Endothelial cell of umbilical vein (primary cell): ENCODE measurements at regions not wholly inside any gene's neighbourhood (a gene's known extent, or its start where the extent isn't known, plus 50 kb on each side); places are given as distances from the start of the nearest gene placed in this dataset.

Experiments used
- POLR2AphosphoS5 ChIP-seq: IDR thresholded peaks from 2 replicates; pipeline ENCODE4 v1.6.1; 2012; ENCODE audit warnings: low read depth, mild to moderate bottlenecking, control low read depth, low read length, moderate library complexity; ENCODE audit not compliant: insufficient read depth
- TF ChIP-seq, protein P1 (sequence below): IDR thresholded peaks from 2 replicates; pipeline ENCODE4 v1.6.1; 2011; ENCODE audit not compliant: insufficient read depth, insufficient read length
- TF ChIP-seq, protein P2 (sequence below), 2 donors: IDR thresholded peaks; 1 replicate in 1 of 2; 2 replicates in 1 of 2; pipeline ENCODE4 v1.5.1; 2011; ENCODE audit warnings: low read length in 2 of 2, mild to moderate bottlenecking in 2 of 2, moderate library complexity in 2 of 2, control low read depth in 1 of 2, inconsistent platforms in 1 of 2, low read depth in 1 of 2; ENCODE audit not compliant: insufficient read depth in 1 of 2; ENCODE audit errors: extremely low read depth in 1 of 2

DNA sequence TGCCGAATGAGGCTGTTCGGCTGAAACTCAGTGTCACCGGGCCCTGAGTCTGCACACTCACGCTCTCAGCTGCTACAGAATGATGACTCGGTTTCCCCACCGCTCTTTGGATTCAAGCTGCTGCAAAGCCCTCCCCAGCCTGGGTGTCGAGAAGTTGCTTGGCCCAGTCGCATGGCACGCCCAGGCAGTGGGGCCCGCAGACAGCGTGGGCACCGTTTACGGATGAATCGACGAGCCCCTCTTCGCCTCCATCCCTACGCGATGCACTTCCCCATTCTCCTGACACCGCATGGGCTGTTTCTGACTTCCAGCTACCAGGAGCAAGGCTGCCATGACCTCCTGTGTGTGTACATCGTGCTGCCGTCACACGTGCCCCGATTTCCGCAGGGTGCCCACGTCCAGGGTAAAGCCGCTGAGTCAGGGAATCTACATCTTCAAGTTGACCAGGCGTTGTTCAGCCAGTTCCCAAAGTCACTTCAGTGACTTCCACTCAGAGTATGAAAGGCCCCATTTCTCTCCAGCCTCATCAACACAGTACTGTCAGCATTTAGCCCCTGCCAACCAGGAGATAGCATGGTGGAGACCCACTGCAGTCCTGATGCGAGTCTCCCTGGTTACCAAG, 60.3 kb upstream of the GPC1 start:
- TF ChIP-seq, protein P1, sequence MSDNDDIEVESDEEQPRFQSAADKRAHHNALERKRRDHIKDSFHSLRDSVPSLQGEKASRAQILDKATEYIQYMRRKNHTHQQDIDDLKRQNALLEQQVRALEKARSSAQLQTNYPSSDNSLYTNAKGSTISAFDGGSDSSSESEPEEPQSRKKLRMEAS = no peak
- TF ChIP-seq POLR2AphosphoS5 = no peak
- TF ChIP-seq, protein P2, sequence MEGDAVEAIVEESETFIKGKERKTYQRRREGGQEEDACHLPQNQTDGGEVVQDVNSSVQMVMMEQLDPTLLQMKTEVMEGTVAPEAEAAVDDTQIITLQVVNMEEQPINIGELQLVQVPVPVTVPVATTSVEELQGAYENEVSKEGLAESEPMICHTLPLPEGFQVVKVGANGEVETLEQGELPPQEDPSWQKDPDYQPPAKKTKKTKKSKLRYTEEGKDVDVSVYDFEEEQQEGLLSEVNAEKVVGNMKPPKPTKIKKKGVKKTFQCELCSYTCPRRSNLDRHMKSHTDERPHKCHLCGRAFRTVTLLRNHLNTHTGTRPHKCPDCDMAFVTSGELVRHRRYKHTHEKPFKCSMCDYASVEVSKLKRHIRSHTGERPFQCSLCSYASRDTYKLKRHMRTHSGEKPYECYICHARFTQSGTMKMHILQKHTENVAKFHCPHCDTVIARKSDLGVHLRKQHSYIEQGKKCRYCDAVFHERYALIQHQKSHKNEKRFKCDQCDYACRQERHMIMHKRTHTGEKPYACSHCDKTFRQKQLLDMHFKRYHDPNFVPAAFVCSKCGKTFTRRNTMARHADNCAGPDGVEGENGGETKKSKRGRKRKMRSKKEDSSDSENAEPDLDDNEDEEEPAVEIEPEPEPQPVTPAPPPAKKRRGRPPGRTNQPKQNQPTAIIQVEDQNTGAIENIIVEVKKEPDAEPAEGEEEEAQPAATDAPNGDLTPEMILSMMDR (IDR thresholded peaks at IDR 0.05; ENCODE audit: extremely low read depth in 1 of 2, insufficient read depth in 1 of 2, low read depth in 1 of 2, low read length in 2 of 2) = no peak
